ENCODE measurements at regions not wholly inside any gene's neighbourhood (a gene's known extent, or its start where the extent isn't known, plus 50 kb on each side); places are given as distances from the start of the nearest gene placed in this dataset.

DNA sequence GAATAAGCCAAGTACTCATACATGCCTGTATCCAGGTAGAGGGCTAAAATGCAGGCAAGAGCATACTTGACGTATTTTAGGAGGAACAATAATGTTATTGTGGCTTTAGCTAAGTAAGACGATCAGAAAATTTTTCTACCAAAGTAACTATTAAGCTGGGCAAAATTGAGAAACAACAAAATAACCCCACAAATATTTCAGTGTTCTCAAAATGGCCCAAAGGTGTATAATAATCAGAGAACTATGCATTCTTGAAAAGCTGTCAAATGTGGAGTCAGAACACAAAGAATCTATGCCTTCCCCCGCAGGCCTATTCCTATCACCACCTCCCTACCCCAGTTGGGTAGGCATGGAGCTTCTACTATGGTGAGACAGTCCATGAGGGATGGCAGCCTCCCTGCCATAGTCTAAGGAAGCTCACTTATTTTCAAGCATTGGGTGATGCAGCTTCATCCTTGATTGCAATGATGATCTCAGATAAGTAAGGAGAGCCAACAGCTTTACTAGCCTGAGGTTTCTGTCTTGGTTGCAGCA lies 1132.5 kb upstream of the SPRY2 start:
- DNase-seq (ENCODE audit: low read depth) = no peak
- H3K4me3 ChIP-seq (ENCODE audit: low read length) = no peak overlapping the region
- TF ChIP-seq, protein P1, sequence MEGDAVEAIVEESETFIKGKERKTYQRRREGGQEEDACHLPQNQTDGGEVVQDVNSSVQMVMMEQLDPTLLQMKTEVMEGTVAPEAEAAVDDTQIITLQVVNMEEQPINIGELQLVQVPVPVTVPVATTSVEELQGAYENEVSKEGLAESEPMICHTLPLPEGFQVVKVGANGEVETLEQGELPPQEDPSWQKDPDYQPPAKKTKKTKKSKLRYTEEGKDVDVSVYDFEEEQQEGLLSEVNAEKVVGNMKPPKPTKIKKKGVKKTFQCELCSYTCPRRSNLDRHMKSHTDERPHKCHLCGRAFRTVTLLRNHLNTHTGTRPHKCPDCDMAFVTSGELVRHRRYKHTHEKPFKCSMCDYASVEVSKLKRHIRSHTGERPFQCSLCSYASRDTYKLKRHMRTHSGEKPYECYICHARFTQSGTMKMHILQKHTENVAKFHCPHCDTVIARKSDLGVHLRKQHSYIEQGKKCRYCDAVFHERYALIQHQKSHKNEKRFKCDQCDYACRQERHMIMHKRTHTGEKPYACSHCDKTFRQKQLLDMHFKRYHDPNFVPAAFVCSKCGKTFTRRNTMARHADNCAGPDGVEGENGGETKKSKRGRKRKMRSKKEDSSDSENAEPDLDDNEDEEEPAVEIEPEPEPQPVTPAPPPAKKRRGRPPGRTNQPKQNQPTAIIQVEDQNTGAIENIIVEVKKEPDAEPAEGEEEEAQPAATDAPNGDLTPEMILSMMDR (conservative IDR thresholded peaks at IDR 0.05; ENCODE audit: low read depth, low read length) = no peak

DNA sequence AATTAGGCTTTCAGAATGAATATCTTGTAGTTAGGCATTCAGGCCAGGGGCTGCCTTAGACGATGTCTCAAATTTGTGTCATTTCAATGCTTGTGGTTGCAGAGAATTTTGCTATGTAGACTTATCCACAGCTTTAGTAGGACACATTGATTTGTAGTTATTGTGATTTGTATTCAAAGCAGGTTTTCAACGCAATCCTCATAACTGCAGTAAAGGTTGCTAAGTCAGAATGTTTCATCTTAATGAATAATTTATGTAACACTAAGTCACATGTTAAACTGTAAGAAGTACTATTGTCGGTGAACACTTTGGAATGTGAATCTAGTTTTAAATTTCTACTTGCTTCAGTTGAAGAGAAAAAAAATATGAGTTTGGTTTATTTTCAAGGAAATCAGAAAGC lies 1117.2 kb upstream of the SPRY2 start:
- no peak for DNase-seq (ENCODE audit: low read depth)
- H3K4me3 ChIP-seq (ENCODE audit: low read length) = no peak overlapping the region
- TF ChIP-seq, protein P1 (conservative IDR thresholded peaks at IDR 0.05; ENCODE audit: low read depth, low read length) = no peak

DNA sequence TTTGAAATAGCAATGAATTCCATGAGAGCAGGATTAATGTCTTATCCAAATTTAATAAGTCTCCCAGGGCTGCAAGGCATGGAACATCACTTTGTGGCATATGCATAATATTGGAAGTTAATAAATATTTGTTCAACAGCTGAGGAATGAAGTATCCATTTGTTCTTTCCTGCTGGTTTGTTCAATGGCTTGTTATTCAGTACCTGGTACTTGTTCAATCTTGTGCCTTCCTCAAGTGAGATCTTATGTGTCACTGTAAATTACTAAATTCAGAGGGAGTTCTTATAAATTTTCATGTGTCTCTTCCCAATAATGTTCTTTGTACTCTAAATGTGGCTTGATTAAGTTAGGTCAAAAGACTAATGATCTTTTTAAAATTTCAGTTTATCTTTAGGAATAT lies 1105.5 kb upstream of the SPRY2 start:
- TF ChIP-seq, protein P1 (conservative IDR thresholded peaks at IDR 0.05; ENCODE audit: low read depth, low read length) = no peak
- DNase-seq (ENCODE audit: low read depth) = no peak
- H3K4me3 ChIP-seq (ENCODE audit: low read length) = no peak overlapping the region

DNA sequence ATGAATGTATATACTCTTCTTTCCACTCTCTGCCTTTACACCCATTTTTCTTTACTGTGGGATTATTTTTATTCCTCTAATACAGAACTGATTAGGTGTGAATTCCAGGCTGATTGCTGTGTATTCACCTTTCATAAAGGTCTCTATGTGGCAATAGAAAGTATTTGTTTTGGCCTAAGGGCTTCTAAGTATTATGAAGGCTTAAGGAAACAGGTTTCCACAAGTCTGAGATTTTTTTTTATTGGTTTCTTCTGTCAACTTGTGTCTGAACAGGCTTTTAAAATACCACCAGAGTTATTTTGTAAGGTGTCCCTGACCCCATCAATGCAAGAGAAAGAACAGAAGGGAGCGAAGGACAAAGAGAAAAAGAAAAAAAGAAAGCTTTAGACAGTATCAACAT lies 1102.0 kb upstream of the SPRY2 start:
- TF ChIP-seq, protein P1 (conservative IDR thresholded peaks at IDR 0.05; ENCODE audit: low read depth, low read length) = no peak
- H3K4me3 ChIP-seq (ENCODE audit: low read length) = no peak overlapping the region
- peak; percentile 11 for DNase-seq (ENCODE audit: low read depth)

DNA sequence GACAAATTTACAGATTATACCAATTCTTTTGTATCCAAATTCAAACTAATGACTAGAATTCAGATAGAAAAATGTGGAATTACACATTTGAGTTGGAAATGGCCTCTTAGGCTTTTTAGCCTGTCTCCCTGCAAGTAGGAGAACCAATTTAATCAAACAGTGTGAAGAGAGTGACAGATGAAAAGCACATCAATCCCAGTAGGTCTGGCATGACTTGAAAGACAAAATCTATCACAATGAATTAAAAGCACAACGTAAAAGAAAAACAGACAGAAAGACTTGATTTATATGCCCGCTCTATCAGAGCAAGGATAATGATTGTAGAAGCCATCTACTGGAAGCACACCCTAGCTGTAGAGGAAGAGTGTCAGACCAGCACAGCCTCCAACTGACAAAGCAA lies 1084.4 kb upstream of the SPRY2 start:
- no peak overlapping the region for H3K4me3 ChIP-seq (ENCODE audit: low read length)
- TF ChIP-seq, protein P1 (conservative IDR thresholded peaks at IDR 0.05; ENCODE audit: low read depth, low read length) = no peak
- DNase-seq (ENCODE audit: low read depth) = no peak

DNA sequence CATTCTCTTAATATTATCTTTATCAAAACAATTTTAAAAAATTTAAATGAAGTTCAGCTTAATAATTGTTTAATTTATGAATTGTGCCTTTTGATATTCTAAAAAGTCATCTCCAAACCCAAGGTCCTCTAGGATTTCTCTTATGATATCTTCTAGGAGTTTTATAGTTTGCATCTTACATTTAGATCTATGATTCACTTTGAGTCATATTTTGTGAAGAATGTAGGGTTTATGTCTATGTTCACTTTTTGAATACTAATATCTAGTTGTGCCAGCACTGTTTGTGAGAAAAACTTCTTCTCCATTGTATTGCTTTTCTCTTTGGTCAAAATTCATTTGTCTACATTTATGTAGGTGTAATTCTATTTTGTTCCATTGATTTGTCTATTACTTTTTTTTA lies 1068.4 kb upstream of the SPRY2 start:
- TF ChIP-seq, protein P1 (conservative IDR thresholded peaks at IDR 0.05; ENCODE audit: low read depth, low read length) = no peak
- H3K4me3 ChIP-seq (ENCODE audit: low read length) = no peak overlapping the region
- no peak for DNase-seq (ENCODE audit: low read depth)

DNA sequence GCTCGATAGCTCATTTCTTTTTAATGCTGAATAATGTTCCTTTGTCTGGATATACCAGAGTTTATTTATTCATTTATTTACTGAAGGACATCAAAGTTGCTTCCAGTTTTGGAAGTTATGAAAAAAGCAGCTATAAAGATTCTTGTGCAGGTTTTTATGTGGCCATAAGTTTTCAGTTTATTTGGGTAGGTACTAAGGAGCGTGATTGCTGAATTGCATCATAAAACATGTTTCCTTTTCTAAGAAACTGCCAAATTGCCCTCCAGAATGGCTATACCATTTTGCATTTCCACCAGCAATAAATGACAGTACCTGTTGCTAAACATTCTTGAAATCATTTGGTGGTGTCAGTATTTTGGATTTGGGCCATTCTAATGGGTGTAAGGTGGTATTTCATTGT lies 1067.7 kb upstream of the SPRY2 start:
- no peak for DNase-seq (ENCODE audit: low read depth)
- TF ChIP-seq, protein P1 (conservative IDR thresholded peaks at IDR 0.05; ENCODE audit: low read depth, low read length) = no peak
- no peak overlapping the region for H3K4me3 ChIP-seq (ENCODE audit: low read length)
